CD14-positive monocyte (primary cell): ENCODE measurements at regions not wholly inside any gene's neighbourhood (a gene's known extent, or its start where the extent isn't known, plus 50 kb on each side); places are given as distances from the start of the nearest gene placed in this dataset.

Source experiments
- DNase-seq, 3 donors: peaks; one replicate each; pipeline ENCODE4 v3.0.0-alpha.2; 2011 to 2022
- H2AFZ ChIP-seq: 2 replicates; pipeline ENCODE4 v1.6.0; 2012; ENCODE audit warnings: mild to moderate bottlenecking, low read depth, low read length, inconsistent platforms; ENCODE audit not compliant: insufficient read depth, poor library complexity, severe bottlenecking
- H3K27ac ChIP-seq, 2 donors: 1 replicate in 1 of 2; 2 replicates in 1 of 2; pipeline ENCODE4 v1.5.1; 2012 to 2013; ENCODE audit warnings: low read length in 2 of 2, control low read depth in 1 of 2, inconsistent platforms in 1 of 2, low read depth in 1 of 2, mild to moderate bottlenecking in 1 of 2
- H3K27me3 ChIP-seq, 2 donors: one replicate each; pipeline versions ENCODE4 v1.6.0 to v1.6.1; 2011 to 2013; ENCODE audit warnings: low read length in 2 of 2; ENCODE audit not compliant: control insufficient read depth in 2 of 2, insufficient read depth in 2 of 2
- H3K36me3 ChIP-seq, 2 donors: replicated peaks in 1 of 2; 1 replicate in 1 of 2; 2 replicates in 1 of 2; pipeline versions ENCODE4 v1.5.1 to v1.6.1; 2012 to 2013; ENCODE audit warnings: low read length in 2 of 2, control low read depth in 1 of 2, inconsistent platforms in 1 of 2, mild to moderate bottlenecking in 1 of 2; ENCODE audit not compliant: insufficient read depth in 2 of 2, control insufficient read depth in 1 of 2
- H3K4me1 ChIP-seq, 2 donors: 1 replicate in 1 of 2; 2 replicates in 1 of 2; pipeline versions ENCODE4 v1.5.1 to v1.6.1; 2012 to 2013; ENCODE audit warnings: low read length in 2 of 2, control low read depth in 1 of 2, inconsistent platforms in 1 of 2, mild to moderate bottlenecking in 1 of 2, moderate library complexity in 1 of 2; ENCODE audit not compliant: insufficient read depth in 2 of 2, control insufficient read depth in 1 of 2
- H3K4me2 ChIP-seq: replicated peaks from 2 replicates; pipeline ENCODE3; 2012; ENCODE audit warnings: low read length, moderate library complexity, mild to moderate bottlenecking; ENCODE audit not compliant: poor library complexity, severe bottlenecking; ENCODE audit errors: extremely low read depth
- H3K4me3 ChIP-seq, 3 experiments: fragments of 200-600 bp in 1 of 3; sonication (generic) in 1 of 3; replicated peaks in 1 of 3; 1 replicate in 2 of 3; 2 replicates in 1 of 3; pipeline ENCODE4 v1.5.1; 2011 to 2013; ENCODE audit warnings: low read length in 3 of 3, mild to moderate bottlenecking in 3 of 3, control low read depth in 2 of 3, low read depth in 2 of 3, inconsistent platforms in 1 of 3, moderate library complexity in 1 of 3
- H3K79me2 ChIP-seq: 2 replicates; pipeline ENCODE4 v1.6.0; 2012; ENCODE audit warnings: mild to moderate bottlenecking, control low read depth, inconsistent platforms, low read length, moderate library complexity; ENCODE audit not compliant: insufficient read depth
- H3K9ac ChIP-seq: 2 replicates; pipeline ENCODE4 v1.6.0; 2017; ENCODE audit warnings: low read length, mild to moderate bottlenecking; ENCODE audit not compliant: insufficient read depth, poor library complexity, severe bottlenecking
- H3K9me3 ChIP-seq, 2 donors: replicated peaks in 1 of 2; 1 replicate in 1 of 2; 2 replicates in 1 of 2; pipeline versions ENCODE4 v1.5.1 to v1.6.1; 2012 to 2013; ENCODE audit warnings: low read length in 2 of 2, control low read depth in 1 of 2; ENCODE audit not compliant: control insufficient read depth in 1 of 2, insufficient read depth in 1 of 2
- H4K20me1 ChIP-seq: 2 replicates; pipeline ENCODE4 v1.6.0; 2012; ENCODE audit warnings: mild to moderate bottlenecking, low read length, control low read depth, moderate library complexity; ENCODE audit not compliant: insufficient read depth
- H3K27ac Mint-ChIP-seq, 7 donors: one replicate each; pipeline ENCODE4 v1.8.0; 2020; ENCODE audit warnings: mild to moderate bottlenecking in 7 of 7, mixed read lengths in 7 of 7, moderate library complexity in 6 of 7, inconsistent platforms in 2 of 7
- H3K27me3 Mint-ChIP-seq, 3 donors: one replicate each; pipeline ENCODE4 v1.8.0; 2021 to 2022; ENCODE audit warnings: low read depth in 3 of 3, mild to moderate bottlenecking in 3 of 3, mixed read lengths in 3 of 3, moderate library complexity in 3 of 3, inconsistent platforms in 1 of 3
- H3K36me3 Mint-ChIP-seq, 2 donors: one replicate each; pipeline ENCODE4 v1.8.0; 2020; ENCODE audit warnings: mixed read lengths in 2 of 2, inconsistent platforms in 1 of 2, mild to moderate bottlenecking in 1 of 2
- H3K4me1 Mint-ChIP-seq: one replicate; pipeline ENCODE4 v1.8.0; 2020; ENCODE audit warnings: mild to moderate bottlenecking, mixed read lengths
- H3K4me3 Mint-ChIP-seq, 2 donors: one replicate each; pipeline ENCODE4 v1.8.0; 2020; ENCODE audit warnings: mild to moderate bottlenecking in 2 of 2, mixed read lengths in 2 of 2, moderate library complexity in 1 of 2
- H3K9me3 Mint-ChIP-seq, 7 donors: one replicate each; pipeline ENCODE4 v1.8.0; 2020 to 2022; ENCODE audit warnings: mixed read lengths in 7 of 7, mild to moderate bottlenecking in 6 of 7, moderate library complexity in 6 of 7, inconsistent platforms in 2 of 7
- CTCF ChIP-seq: fragments of 200-600 bp; IDR thresholded peaks from one replicate; pipeline ENCODE4 v1.8.0; 2022; ENCODE audit warnings: antibody characterized with exemption, mild to moderate bottlenecking
- WGBS: methylation state at CpG from one replicate; pipeline ENCODE4 v1.1.5; 2013; ENCODE audit warnings: missing lambda C conversion rate; ENCODE audit not compliant: insufficient coverage; 5-methylcytosine and 5-hydroxymethylcytosine counted together
- intact Hi-C, 2 donors: fragments of 100-400 bp; cut with micrococcal nuclease; formaldehyde crosslinking; loops; one replicate each; pipeline versions ENCODE4 v1.15.0 to v1.15.1; 2023

GRCh38 chrX:25534091-25534490 lies 518.3 kb upstream of the ARX start:
- Mint-ChIP-seq H3K4me3 (no peak overlapping the region), H3K27ac (no peak overlapping the region), H3K27me3 (no peaks in the 10 kb centered on the region), H3K4me1 (no peaks in the 10 kb centered on the region), H3K36me3 (no peaks in the 10 kb centered on the region), H3K9me3 (peaks cover 0 to 3% (median 2%) of the 10 kb centered on the region in 7 donors)
- Histone ChIP-seq H3K4me1 (no peaks in the 10 kb centered on the region), H3K36me3 (no peaks in the 10 kb centered on the region), H4K20me1 (no peaks in the 10 kb centered on the region), H3K9me3 (no peaks in the 10 kb centered on the region), H3K9ac (no peak overlapping the region), H3K4me3 (no peak overlapping the region), H3K27me3 (no peaks in the 10 kb centered on the region), H3K27ac (no peak overlapping the region), H2AFZ (no peak overlapping the region), H3K79me2 (no peaks in the 10 kb centered on the region), H3K4me2 (no peak overlapping the region)
- intact Hi-C loops: no loop called here
- no CpG with 5 or more reads among the region's 1 CpG for WGBS
- no peak for DNase-seq
- no peak for TF ChIP-seq CTCF

GRCh38 chrX:25536307-25536970 lies 520.7 kb upstream of the ARX start:
- Histone ChIP-seq H3K9me3 (no peaks in the 10 kb centered on the region), H3K4me1 (no peaks in the 10 kb centered on the region), H3K79me2 (no peaks in the 10 kb centered on the region), H3K4me2 (no peak overlapping the region), H4K20me1 (no peaks in the 10 kb centered on the region), H2AFZ (no peak overlapping the region), H3K27ac (no peak overlapping the region), H3K4me3 (no peak overlapping the region), H3K36me3 (no peaks in the 10 kb centered on the region), H3K9ac (no peak overlapping the region), H3K27me3 (no peaks in the 10 kb centered on the region)
- no peak for TF ChIP-seq CTCF
- H3K9me3 Mint-ChIP-seq: peaks cover 0 to 4% (median 2%) of the 10 kb centered on the region in 7 donors
- WGBS: 100% methylated on average over 1 of the region's 2 CpGs
- no peaks in the 10 kb centered on the region for H3K36me3 Mint-ChIP-seq
- no peaks in the 10 kb centered on the region for H3K4me1 Mint-ChIP-seq
- no peak overlapping the region for H3K27ac Mint-ChIP-seq
- no peak for DNase-seq
- intact Hi-C loops: no loop called here
- H3K27me3 Mint-ChIP-seq: peaks cover 0 to 2% (median 0%) of the 10 kb centered on the region in 3 donors
- H3K4me3 Mint-ChIP-seq: no peak overlapping the region
